ENCODE measurements at regions not wholly inside any gene's neighbourhood (a gene's known extent, or its start where the extent isn't known, plus 50 kb on each side); places are given as distances from the start of the nearest gene placed in this dataset.
"Not testable (repeated sequence)": the region's sequence is repeated elsewhere in the genome, so short reads cannot be mapped to it uniquely, and the experiment has no call there.

GRCh38 chr18:14460364-14460763 lies 83.0 kb downstream of the POTEC start:
- not testable (repeated sequence) for DNase-seq (ENCODE audit: low spot score)

GRCh38 chr18:14459826-14460225 lies 83.6 kb downstream of the POTEC start:
- DNase-seq (ENCODE audit: low spot score), result not testable (repeated sequence)

GRCh38 chr18:14458009-14458945 lies 85.1 kb downstream of the POTEC start:
- DNase-seq (ENCODE audit: low spot score), result not testable (repeated sequence)

DNA sequence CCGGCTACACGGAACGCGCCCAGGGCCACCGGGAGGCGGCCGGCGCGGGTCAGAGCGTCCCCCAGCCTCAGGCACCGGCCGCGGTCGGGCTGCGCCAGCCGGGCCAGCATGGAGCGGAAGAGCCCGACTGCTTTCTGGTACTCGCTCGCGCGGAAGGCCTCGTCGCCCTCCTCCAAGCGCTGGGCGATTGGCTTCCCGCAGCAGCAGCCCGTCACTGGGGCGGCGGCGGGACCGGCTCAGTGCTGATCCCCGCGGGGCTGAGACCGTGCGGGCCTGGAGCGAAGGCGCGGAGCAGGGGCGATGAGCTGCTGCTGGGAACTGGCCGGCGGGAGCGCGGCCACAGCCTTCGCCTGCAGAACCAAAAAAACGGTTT lies 92.8 kb downstream of the POTEC start:
- DNase-seq (ENCODE audit: low spot score), result not testable (repeated sequence)

GRCh38 chr18:14449995-14450636 lies 93.3 kb downstream of the POTEC start:
- not testable (repeated sequence) for DNase-seq (ENCODE audit: low spot score)

- not testable (repeated sequence) for DNase-seq (ENCODE audit: low spot score)
These were observed 94.3 kb downstream of the POTEC start for GRCh38 chr18:14449062-14449461.

GRCh38 chr18:14447715-14448114 lies 95.7 kb downstream of the POTEC start:
- DNase-seq (ENCODE audit: low spot score), result not testable (repeated sequence)

DNA sequence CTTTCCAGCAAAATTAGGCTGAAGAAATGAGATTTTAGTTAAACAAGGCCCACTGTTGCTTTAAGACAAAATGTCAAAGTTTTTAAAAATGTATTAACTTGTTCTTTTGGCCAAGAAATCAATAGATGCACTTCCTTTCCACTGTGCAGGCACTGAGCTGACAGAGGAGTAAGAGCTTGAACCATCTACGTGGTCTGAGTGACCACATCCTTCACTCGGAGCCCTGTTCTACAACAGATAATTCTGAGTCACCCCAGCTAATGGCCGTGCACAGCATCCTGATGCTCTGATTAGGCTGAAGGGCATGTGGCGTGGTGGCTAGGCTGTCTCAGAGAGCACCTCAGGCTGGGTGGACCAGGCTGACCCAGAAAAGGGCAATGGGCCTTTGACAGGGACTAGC lies 107.9 kb downstream of the POTEC start:
- not testable (repeated sequence) for DNase-seq (ENCODE audit: low spot score)

- DNase-seq (ENCODE audit: low spot score), result not testable (repeated sequence)
These were observed 111.0 kb downstream of the POTEC start for GRCh38 chr18:14432371-14432770.

- peak; percentile 11 for DNase-seq (ENCODE audit: low spot score)
These were observed 112.3 kb downstream of the POTEC start for GRCh38 chr18:14431031-14431521.

DNA sequence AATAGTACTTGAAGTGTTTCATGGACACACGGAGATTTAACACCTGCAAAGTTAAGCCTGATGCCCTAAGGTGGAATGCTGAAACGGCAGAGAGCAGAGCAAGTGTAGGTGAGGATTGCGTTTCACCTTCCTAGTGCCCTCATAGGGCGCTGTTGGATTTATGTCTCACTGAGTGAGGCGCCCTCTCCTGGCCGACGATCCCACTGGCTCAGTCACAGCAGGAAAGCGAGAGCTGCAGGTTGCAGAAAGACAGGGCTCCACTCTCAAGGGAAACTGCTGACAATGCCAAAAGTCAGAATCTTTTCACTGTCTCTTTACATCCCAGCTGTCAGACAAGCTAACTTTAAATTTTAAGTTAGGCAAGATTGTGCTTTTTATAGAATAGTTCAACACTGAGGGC lies 127.6 kb downstream of the POTEC start:
- DNase-seq (ENCODE audit: low spot score), result not testable (repeated sequence)

GRCh38 chr18:14415399-14415798 lies 128.0 kb downstream of the POTEC start:
- not testable (repeated sequence) for DNase-seq (ENCODE audit: low spot score)

GRCh38 chr18:14395533-14395932 lies 147.9 kb downstream of the POTEC start:
- not testable (repeated sequence) for DNase-seq (ENCODE audit: low spot score)

- not testable (repeated sequence) for DNase-seq (ENCODE audit: low spot score)
These were observed 149.8 kb downstream of the POTEC start for GRCh38 chr18:14393563-14394103.

DNA sequence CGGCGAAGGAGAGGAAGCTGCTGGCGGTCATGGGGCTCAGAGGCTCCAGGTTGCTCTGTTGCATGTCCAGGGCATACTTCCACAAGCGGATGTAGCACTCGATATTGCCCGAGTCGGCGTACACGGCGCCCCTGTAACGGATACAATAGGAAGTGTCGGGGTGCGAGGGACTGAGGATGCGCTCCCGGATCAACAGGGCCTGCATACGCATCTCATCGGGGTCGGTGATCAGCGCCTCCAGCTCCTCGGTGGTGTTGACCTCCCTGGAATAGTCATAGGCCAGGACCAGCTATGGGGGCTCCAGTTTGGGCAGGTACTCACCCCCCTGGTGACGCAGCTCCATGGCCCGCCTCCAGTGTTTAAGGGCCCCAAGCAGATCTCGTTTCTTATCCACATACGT lies 150.8 kb downstream of the POTEC start:
- not testable (repeated sequence) for DNase-seq (ENCODE audit: low spot score)

- not testable (repeated sequence) for DNase-seq (ENCODE audit: low spot score)
These were observed 158.4 kb downstream of the POTEC start for GRCh38 chr18:14384961-14385360.

- DNase-seq (ENCODE audit: low spot score), result not testable (repeated sequence)
These were observed 160.7 kb downstream of the POTEC start for GRCh38 chr18:14382666-14383065.

GRCh38 chr18:14379489-14379888 lies 163.9 kb downstream of the POTEC start:
- DNase-seq (ENCODE audit: low spot score), result not testable (repeated sequence)

DNA sequence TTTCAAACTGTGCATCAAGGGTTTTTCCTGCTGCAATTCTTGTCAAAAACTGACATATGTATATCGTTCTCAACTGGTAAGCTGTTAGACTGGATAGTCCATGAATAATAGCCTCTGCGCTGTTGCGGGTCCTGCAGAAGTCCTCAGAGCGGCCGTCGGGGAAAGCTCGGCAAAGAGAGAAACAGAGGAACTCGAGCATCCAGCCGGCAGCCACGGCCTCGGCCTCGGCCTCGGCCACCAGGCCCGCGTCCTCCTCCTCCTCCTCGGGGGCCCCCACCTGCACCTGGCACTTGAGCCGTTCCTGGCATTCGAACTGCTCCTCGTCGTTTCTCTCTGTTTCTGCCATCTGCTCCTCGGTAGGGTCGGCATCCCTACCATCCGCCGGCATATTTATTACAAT lies 165.0 kb downstream of the POTEC start:
- not testable (repeated sequence) for DNase-seq (ENCODE audit: low spot score)

DNA sequence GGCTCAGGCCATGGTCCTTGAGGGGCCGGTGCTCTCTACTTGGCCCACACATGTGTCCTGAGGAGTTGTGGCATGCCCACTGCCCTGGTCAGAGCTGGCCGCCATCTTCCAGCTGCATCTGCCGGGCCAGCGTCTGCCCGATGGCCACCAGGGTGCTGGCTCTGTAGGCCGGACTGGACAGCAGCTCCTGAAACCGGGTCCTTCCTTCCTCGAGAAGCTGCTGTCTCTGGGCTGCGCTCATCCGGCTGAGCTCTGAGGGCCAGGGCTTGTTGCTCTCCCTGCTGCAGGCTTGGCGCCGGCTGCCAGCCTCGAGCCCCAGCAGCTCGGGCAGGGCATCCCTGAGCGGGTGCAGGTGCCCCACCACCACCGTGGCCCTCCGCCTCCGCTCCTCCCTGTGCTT lies 182.1 kb downstream of the POTEC start:
- not testable (repeated sequence) for DNase-seq (ENCODE audit: low spot score)

- not testable (repeated sequence) for DNase-seq (ENCODE audit: low spot score)
These were observed 185.7 kb downstream of the POTEC start for GRCh38 chr18:14357553-14358297.

- DNase-seq (ENCODE audit: low spot score), result not testable (repeated sequence)
These were observed 201.2 kb downstream of the POTEC start for GRCh38 chr18:14342170-14342569.
